Progenitor cell of endocrine pancreas (in vitro differentiated cells): ENCODE measurements at regions not wholly inside any gene's neighbourhood (a gene's known extent, or its start where the extent isn't known, plus 50 kb on each side); places are given as distances from the start of the nearest gene placed in this dataset.
"Not testable (repeated sequence)": the region's sequence is repeated elsewhere in the genome, so short reads cannot be mapped to it uniquely, and the experiment has no call there.

Source experiments
- DNase-seq: peaks from one replicate; pipeline ENCODE4 v3.0.0; 2021; ENCODE audit warnings: low spot score; ENCODE audit not compliant: unreplicated experiment
- H3K27ac Mint-ChIP-seq: 2 replicates; pipeline ENCODE4 v1.8.0; 2021; ENCODE audit warnings: mild to moderate bottlenecking, moderate library complexity, mixed read lengths
- H3K27me3 Mint-ChIP-seq: 2 replicates; pipeline ENCODE4 v1.8.0; 2021; ENCODE audit warnings: mixed read lengths
- H3K36me3 Mint-ChIP-seq: 2 replicates; pipeline ENCODE4 v1.8.0; 2022; ENCODE audit warnings: mixed read lengths; ENCODE audit not compliant: insufficient read depth
- H3K4me1 Mint-ChIP-seq: 2 replicates; pipeline ENCODE4 v1.8.0; 2021; ENCODE audit warnings: low read depth, mixed read lengths
- H3K4me3 Mint-ChIP-seq: 2 replicates; pipeline ENCODE4 v1.8.0; 2021; ENCODE audit warnings: low read depth, mild to moderate bottlenecking, moderate library complexity, mixed read lengths
- H3K9me3 Mint-ChIP-seq: 2 replicates; pipeline ENCODE4 v1.8.0; 2021; ENCODE audit warnings: low read depth, mixed read lengths
- CTCF ChIP-seq: fragments of 200-600 bp; sonication (generic); IDR thresholded peaks from one replicate; pipeline ENCODE4 v1.5.0; 2021; ENCODE audit warnings: antibody characterized with exemption, mild to moderate bottlenecking; ENCODE audit not compliant: unreplicated experiment

GRCh38 chr1:166627558-166627957 is 211.7 kb upstream of the POGK start:
- no peaks in the 10 kb centered on the region for H3K4me1 Mint-ChIP-seq
- no peak overlapping the region for H3K4me3 Mint-ChIP-seq
- no peaks in the 10 kb centered on the region for H3K27me3 Mint-ChIP-seq
- DNase-seq, result no peak
- no peak for TF ChIP-seq CTCF
- H3K9me3 Mint-ChIP-seq, result no peaks in the 10 kb centered on the region
- H3K36me3 Mint-ChIP-seq, result no peaks in the 10 kb centered on the region
- H3K27ac Mint-ChIP-seq, result no peak overlapping the region

DNA sequence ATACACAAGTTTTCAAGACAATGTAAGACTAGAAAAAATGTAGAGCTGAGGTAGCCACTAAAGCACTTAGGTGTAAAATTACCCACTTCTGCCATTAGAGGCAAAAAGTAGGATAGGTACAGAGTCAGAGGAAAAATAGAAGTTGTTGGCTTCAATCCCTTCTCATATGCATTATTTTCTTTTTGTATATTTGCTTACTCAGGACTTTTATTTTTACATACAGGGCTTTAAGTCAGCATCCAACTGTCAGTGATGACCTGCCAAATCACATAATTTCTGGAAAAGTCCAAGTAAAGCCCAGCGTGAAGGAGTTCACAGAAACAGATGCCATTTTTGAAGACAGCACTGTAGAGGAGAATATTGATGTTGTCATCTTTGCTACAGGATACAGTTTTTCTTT is 211.0 kb upstream of the POGK start:
- peaks cover 4% of the 10 kb centered on the region for H3K27me3 Mint-ChIP-seq
- peaks cover 2% of the 10 kb centered on the region for H3K4me1 Mint-ChIP-seq
- no peak overlapping the region for H3K27ac Mint-ChIP-seq
- no peak overlapping the region for H3K4me3 Mint-ChIP-seq
- DNase-seq, result no peak
- no peak for TF ChIP-seq CTCF
- H3K9me3 Mint-ChIP-seq, result no peaks in the 10 kb centered on the region
- no peaks in the 10 kb centered on the region for H3K36me3 Mint-ChIP-seq

DNA sequence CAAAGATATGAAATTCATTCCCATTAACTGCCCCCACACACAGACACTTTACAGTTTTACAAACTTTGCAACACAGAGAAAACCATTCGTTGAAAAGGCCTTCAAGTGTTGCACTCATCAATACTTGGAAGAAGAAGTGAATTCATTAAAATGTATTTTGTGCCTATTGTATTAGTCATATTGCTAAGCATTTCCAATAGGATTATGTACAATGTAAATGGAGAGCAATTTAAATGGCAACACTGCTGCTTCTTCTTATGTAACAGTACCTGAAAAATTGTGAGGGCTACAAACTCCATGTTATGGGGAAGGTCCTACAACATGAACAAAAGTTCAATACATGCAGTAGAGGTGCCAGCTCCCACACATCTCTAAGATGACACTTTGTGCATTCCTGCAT is 209.3 kb upstream of the POGK start:
- H3K9me3 Mint-ChIP-seq, result no peaks in the 10 kb centered on the region
- peaks cover 6% of the 10 kb centered on the region for H3K27me3 Mint-ChIP-seq
- no peak overlapping the region for H3K4me3 Mint-ChIP-seq
- peaks cover 2% of the 10 kb centered on the region for H3K4me1 Mint-ChIP-seq
- H3K36me3 Mint-ChIP-seq, result no peaks in the 10 kb centered on the region
- no peak overlapping the region for H3K27ac Mint-ChIP-seq
- no peak for TF ChIP-seq CTCF
- DNase-seq, result no peak

- no peak for TF ChIP-seq CTCF
- Mint-ChIP-seq H3K27me3 (peaks cover 9% of the 10 kb centered on the region), H3K4me1 (peaks cover 2% of the 10 kb centered on the region), H3K36me3 (no peaks in the 10 kb centered on the region), H3K27ac (no peak overlapping the region), H3K4me3 (no peak overlapping the region), H3K9me3 (no peaks in the 10 kb centered on the region)
- no peak for DNase-seq
Observed at GRCh38 chr1:166630369-166630768, 208.9 kb upstream of the POGK start.

- Mint-ChIP-seq H3K4me3 (no peak overlapping the region), H3K27ac (no peak overlapping the region), H3K27me3 (peaks cover 5% of the 10 kb centered on the region), H3K9me3 (no peaks in the 10 kb centered on the region), H3K36me3 (no peaks in the 10 kb centered on the region), H3K4me1 (no peaks in the 10 kb centered on the region)
- TF ChIP-seq CTCF, result no peak
- DNase-seq, result no peak
Observed at GRCh38 chr1:166638137-166638536, 201.1 kb upstream of the POGK start.

GRCh38 chr1:166657228-166657627 is 182.0 kb upstream of the POGK start:
- not testable (repeated sequence) for H3K9me3 Mint-ChIP-seq, H3K36me3 Mint-ChIP-seq, H3K27me3 Mint-ChIP-seq, DNase-seq, H3K4me1 Mint-ChIP-seq, H3K4me3 Mint-ChIP-seq, H3K27ac Mint-ChIP-seq

GRCh38 chr1:166666790-166667189 is 172.5 kb upstream of the POGK start:
- H3K36me3 Mint-ChIP-seq, H3K9me3 Mint-ChIP-seq, DNase-seq, H3K27ac Mint-ChIP-seq, H3K27me3 Mint-ChIP-seq, H3K4me1 Mint-ChIP-seq, H3K4me3 Mint-ChIP-seq: not testable (repeated sequence)

DNA sequence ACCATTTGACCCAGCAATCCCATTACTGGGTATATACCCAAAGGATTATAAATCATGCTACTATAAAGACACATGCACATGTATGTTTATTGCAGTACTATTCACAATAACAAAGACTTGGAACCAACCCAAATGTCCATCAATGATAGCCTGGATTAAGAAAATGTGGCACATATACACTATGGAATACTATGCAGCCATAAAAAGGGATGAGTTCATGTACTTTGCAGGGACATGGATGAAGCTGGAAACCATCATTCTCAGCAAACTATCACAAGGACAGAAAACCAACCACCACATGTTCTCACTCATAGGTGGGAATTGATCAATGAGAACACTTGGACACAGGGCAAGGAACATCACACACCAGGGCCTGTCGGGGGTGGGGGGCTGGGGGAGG is 171.7 kb upstream of the POGK start:
- DNase-seq, H3K27ac Mint-ChIP-seq: not testable (repeated sequence)
- H3K27me3 Mint-ChIP-seq, result peaks cover 10% of the 10 kb centered on the region

More for the DNA sequence above, 171.7 kb upstream of the POGK start:
- H3K36me3 Mint-ChIP-seq, H3K4me3 Mint-ChIP-seq, H3K9me3 Mint-ChIP-seq, H3K4me1 Mint-ChIP-seq: not testable (repeated sequence)
